NT2/D1 (cell line): ENCODE measurements at regions not wholly inside any gene's neighbourhood (a gene's known extent, or its start where the extent isn't known, plus 50 kb on each side); places are given as distances from the start of the nearest gene placed in this dataset.

Experiments
- YY1 ChIP-seq: IDR thresholded peaks from 2 replicates; pipeline ENCODE4 v1.6.1; 2011; ENCODE audit not compliant: insufficient read length, insufficient read depth
- ZNF274 ChIP-seq: IDR thresholded peaks from 2 replicates; pipeline ENCODE4 v1.6.1; 2011; ENCODE audit warnings: mild to moderate bottlenecking, low read depth, low read length

DNA sequence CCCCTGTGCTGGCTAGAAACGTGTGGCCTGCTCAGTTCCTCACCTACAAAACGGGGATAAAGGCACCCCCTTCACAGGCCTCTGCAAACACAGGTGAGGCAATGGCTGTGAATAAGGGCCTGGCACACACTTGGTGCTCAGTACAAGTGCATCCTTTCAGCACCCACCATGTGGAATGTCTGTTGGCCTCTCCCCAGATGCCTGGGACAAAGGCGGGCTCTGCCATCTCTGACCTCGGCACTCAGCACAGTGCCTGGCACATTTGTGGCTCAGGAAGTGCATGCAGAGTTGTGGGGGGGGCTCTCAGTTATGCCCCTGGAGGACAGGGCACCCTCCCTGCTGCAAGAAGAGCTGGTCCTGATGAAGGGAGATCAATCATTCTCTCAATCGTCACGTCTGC lies 224.6 kb upstream of the RAB6C start:
- TF ChIP-seq YY1 (no peak), ZNF274 (no peak)
